WTC11 (cell line): ENCODE measurements at regions not wholly inside any gene's neighbourhood (a gene's known extent, or its start where the extent isn't known, plus 50 kb on each side); places are given as distances from the start of the nearest gene placed in this dataset.

ENCODE experiments used
- ATAC-seq: fragments of 200-7000 bp; cut with Tn5 transposase; 2 replicates; pipeline ENCODE4 v1.10.0; 2021; ENCODE audit warnings: mild to moderate bottlenecking, moderate library complexity
- CTCF ChIA-PET: fragments of 300-600 bp; sonication (Branson Sonifier 250); formaldehyde crosslinking; loops from one replicate; lab custom pipeline; 2021; ENCODE audit warnings: antibody characterized with exemption; lab: Charles Lee
- POLR2A ChIA-PET: fragments of 350-600 bp; sonication (Branson Sonifier 250); formaldehyde crosslinking; loops from one replicate; lab custom pipeline; 2021; ENCODE audit warnings: antibody characterized with exemption; lab: Charles Lee
- DNase-seq: peaks from one replicate; pipeline ENCODE4 v3.0.0; 2021; ENCODE audit warnings: low spot score
- H3K27ac Mint-ChIP-seq: 2 replicates; pipeline ENCODE4 v1.8.0; 2021; ENCODE audit warnings: mixed read lengths
- H3K27me3 Mint-ChIP-seq: 2 replicates; pipeline ENCODE4 v1.8.0; 2021; ENCODE audit warnings: low read depth, mild to moderate bottlenecking, moderate library complexity, mixed read lengths
- H3K36me3 Mint-ChIP-seq: 2 replicates; pipeline ENCODE4 v1.8.0; 2021; ENCODE audit warnings: mixed read lengths
- H3K4me1 Mint-ChIP-seq: 2 replicates; pipeline ENCODE4 v1.8.0; 2022; ENCODE audit warnings: mixed read lengths
- H3K4me3 Mint-ChIP-seq: 2 replicates; pipeline ENCODE4 v1.8.0; 2021; ENCODE audit warnings: mild to moderate bottlenecking, moderate library complexity, mixed read lengths
- H3K9me3 Mint-ChIP-seq: 2 replicates; pipeline ENCODE4 v1.8.0; 2021; ENCODE audit warnings: mixed read lengths
- AFF4 ChIP-seq: sonication (generic); formaldehyde crosslinking; IDR thresholded peaks from 2 replicates; pipeline ENCODE4 v1.8.1; 2023; ENCODE audit warnings: mild to moderate bottlenecking, missing genetic modification reagents, borderline replicate concordance
- ATF2 ChIP-seq: sonication (generic); formaldehyde crosslinking; IDR thresholded peaks from 2 replicates; pipeline ENCODE4 v1.8.1; 2022; ENCODE audit warnings: low read depth, missing genetic modification reagents, borderline replicate concordance
- ATF6 ChIP-seq: sonication (generic); formaldehyde crosslinking; IDR thresholded peaks from 2 replicates; pipeline ENCODE4 v1.8.1; 2023; ENCODE audit warnings: mild to moderate bottlenecking, missing genetic modification reagents
- CTCF ChIP-seq: fragments of 200-600 bp; IDR thresholded peaks from 2 replicates; pipeline ENCODE4 v1.8.0; 2022; ENCODE audit warnings: antibody characterized with exemption
- E2F4 ChIP-seq: sonication (generic); formaldehyde crosslinking; IDR thresholded peaks from 2 replicates; pipeline ENCODE4 v1.8.1; 2022; ENCODE audit warnings: low read depth, mild to moderate bottlenecking, moderate library complexity, missing genetic modification reagents, borderline replicate concordance
- ELF4 ChIP-seq: sonication (generic); formaldehyde crosslinking; IDR thresholded peaks from 2 replicates; pipeline ENCODE4 v1.8.1; 2022; ENCODE audit warnings: low read depth, mild to moderate bottlenecking, moderate library complexity, missing genetic modification reagents
- KAT7 ChIP-seq: sonication (generic); formaldehyde crosslinking; IDR thresholded peaks from 2 replicates; pipeline ENCODE4 v1.8.1; 2023; ENCODE audit warnings: missing genetic modification reagents, mild to moderate bottlenecking, borderline replicate concordance
- MAX ChIP-seq: sonication (generic); formaldehyde crosslinking; IDR thresholded peaks from 2 replicates; pipeline ENCODE4 v1.8.0; 2022; ENCODE audit warnings: mild to moderate bottlenecking, missing genetic modification reagents
- NFYB ChIP-seq: sonication (generic); formaldehyde crosslinking; conservative IDR thresholded peaks from 2 replicates; pipeline ENCODE4 v1.8.0; 2022; ENCODE audit warnings: low read depth, missing genetic modification reagents
- USF2 ChIP-seq: sonication (generic); formaldehyde crosslinking; IDR thresholded peaks from 2 replicates; pipeline ENCODE4 v1.8.1; 2023; ENCODE audit warnings: mild to moderate bottlenecking, missing genetic modification reagents, moderate library complexity
- ZMAT4 ChIP-seq: fragments of 250-450 bp; sonication (Bioruptor Pico); IDR thresholded peaks from 2 replicates; pipeline ENCODE4 v1.9.0; 2021; ENCODE audit warnings: mild to moderate bottlenecking
- ZNF121 ChIP-seq: sonication (generic); formaldehyde crosslinking; IDR thresholded peaks from 2 replicates; pipeline ENCODE4 v1.8.0; 2023; ENCODE audit warnings: missing genetic modification reagents
- ZNF219 ChIP-seq: sonication (generic); formaldehyde crosslinking; IDR thresholded peaks from 2 replicates; pipeline ENCODE4 v1.8.0; 2023; ENCODE audit warnings: missing genetic modification reagents, mild to moderate bottlenecking, borderline replicate concordance
- ZNF423 ChIP-seq: fragments of 250-450 bp; sonication (Bioruptor Pico); IDR thresholded peaks from 2 replicates; pipeline ENCODE4 v2.1.2; 2022; ENCODE audit warnings: mild to moderate bottlenecking, moderate library complexity
- ZNF425 ChIP-seq: fragments of 250-450 bp; sonication (Bioruptor Pico); conservative IDR thresholded peaks from 2 replicates; pipeline ENCODE4 v1.9.0; 2021; ENCODE audit warnings: mild to moderate bottlenecking

- no peak for ATAC-seq
- Mint-ChIP-seq H3K27me3 (no peaks in the 10 kb centered on the region), H3K9me3 (no peaks in the 10 kb centered on the region), H3K4me1 (no peaks in the 10 kb centered on the region), H3K4me3 (no peak overlapping the region), H3K27ac (no peak overlapping the region), H3K36me3 (no peaks in the 10 kb centered on the region)
- no peak for DNase-seq
- ChIA-PET CTCF (no interaction called here), POLR2A (interaction anchor here (0.5 kb wide), 1 partner anchor 633 kb away, joined by 3 read pairs; no protein-coding TSS in a partner anchor)
- TF ChIP-seq ATF6: no peak
- TF ChIP-seq E2F4 (CRISPR knock-in tag): no peak
- no peak for TF ChIP-seq ELF4 (CRISPR knock-in tag)
- no peak for TF ChIP-seq USF2
- TF ChIP-seq NFYB (CRISPR knock-in tag): no peak
- TF ChIP-seq ZNF219 (CRISPR knock-in tag): no peak
- TF ChIP-seq CTCF: no peak
- TF ChIP-seq MAX (CRISPR knock-in tag): no peak
These were observed 460.9 kb downstream of the GABRG1 start for GRCh38 chr4:45663003-45663402.

- no peaks in the 10 kb centered on the region for H3K9me3 Mint-ChIP-seq
- ATAC-seq: no peak
- no peaks in the 10 kb centered on the region for H3K4me1 Mint-ChIP-seq
- no peaks in the 10 kb centered on the region for H3K36me3 Mint-ChIP-seq
- no peak for DNase-seq
- no peak overlapping the region for H3K27ac Mint-ChIP-seq
- no peaks in the 10 kb centered on the region for H3K27me3 Mint-ChIP-seq
- POLR2A ChIA-PET: no interaction called here
- no peak overlapping the region for H3K4me3 Mint-ChIP-seq
- TF ChIP-seq AFF4 (CRISPR knock-in tag): no peak
- TF ChIP-seq ATF2: no peak
- TF ChIP-seq KAT7 (CRISPR knock-in tag): no peak
- TF ChIP-seq ZNF121: no peak
- TF ChIP-seq ZNF425 (CRISPR knock-in tag): no peak
- no peak for TF ChIP-seq ZNF423 (CRISPR knock-in tag)
- no peak for TF ChIP-seq ZMAT4 (CRISPR knock-in tag)
- CTCF ChIA-PET: no interaction called here
These were observed 462.0 kb downstream of the GABRG1 start for GRCh38 chr4:45661893-45662292.
